ENCODE measurements at regions not wholly inside any gene's neighbourhood (a gene's known extent, or its start where the extent isn't known, plus 50 kb on each side); places are given as distances from the start of the nearest gene placed in this dataset.

- TF ChIP-seq CTCF (IDR thresholded peaks at IDR 0.05), result no peak
- TF ChIP-seq POLR2A (IDR thresholded peaks at IDR 0.05), result no peak
These were observed 403.6 kb downstream of the NXPE2 start for GRCh38 chr11:115081972-115082371.

Measured in adrenal gland (tissue), 5 donors.